Mucosa of gallbladder (tissue), 1 donor: ENCODE measurements at regions not wholly inside any gene's neighbourhood (a gene's known extent, or its start where the extent isn't known, plus 50 kb on each side); places are given as distances from the start of the nearest gene placed in this dataset.

Experiments used
- DNase-seq: peaks from one replicate; pipeline ENCODE4 v3.0.0-alpha.2; 2020; ENCODE audit warnings: low spot score
- donor health status: DM: no; HTN: no; CAD: no.

GRCh38 chr2:162964513-162964912 lies 125.9 kb upstream of the KCNH7 start:
- DNase-seq = no peak

- no peak for DNase-seq
Measured at GRCh38 chr2:162963156-162963555, 124.6 kb upstream of the KCNH7 start.

- no peak for DNase-seq
Measured at GRCh38 chr2:162945785-162946184, 107.2 kb upstream of the KCNH7 start.

GRCh38 chr2:162938387-162938786 lies 99.8 kb upstream of the KCNH7 start:
- DNase-seq = no peak

GRCh38 chr2:162934191-162934590 lies 95.6 kb upstream of the KCNH7 start:
- DNase-seq = no peak

GRCh38 chr2:162932416-162932815 lies 93.8 kb upstream of the KCNH7 start:
- DNase-seq = no peak

- DNase-seq = no peak
Measured at GRCh38 chr2:162929571-162929970, 91.0 kb upstream of the KCNH7 start.

GRCh38 chr2:162928356-162928755 lies 89.8 kb upstream of the KCNH7 start:
- DNase-seq = no peak

GRCh38 chr2:162926907-162927306 lies 88.3 kb upstream of the KCNH7 start:
- no peak for DNase-seq

- no peak for DNase-seq
Measured at GRCh38 chr2:162926501-162926900, 87.9 kb upstream of the KCNH7 start.

GRCh38 chr2:162925595-162925994 lies 87.0 kb upstream of the KCNH7 start:
- DNase-seq = no peak

- no peak for DNase-seq
Measured at GRCh38 chr2:162919111-162919510, 80.5 kb upstream of the KCNH7 start.

GRCh38 chr2:162917626-162918025 lies 79.1 kb upstream of the KCNH7 start:
- DNase-seq = no peak

GRCh38 chr2:162916286-162916801 lies 77.8 kb upstream of the KCNH7 start:
- DNase-seq = no peak

- DNase-seq = no peak
Measured at GRCh38 chr2:162915858-162916257, 77.3 kb upstream of the KCNH7 start.

GRCh38 chr2:162914161-162914560 lies 75.6 kb upstream of the KCNH7 start:
- DNase-seq = no peak

- DNase-seq = no peak
Measured at GRCh38 chr2:162912787-162913186, 74.2 kb upstream of the KCNH7 start.

- DNase-seq = no peak
Measured at GRCh38 chr2:162908567-162908966, 70.0 kb upstream of the KCNH7 start.

GRCh38 chr2:162890690-162891311 lies 52.2 kb upstream of the KCNH7 start:
- DNase-seq = peak; percentile 12

GRCh38 chr2:162888652-162889051 lies 50.1 kb upstream of the KCNH7 start:
- DNase-seq = no peak
